NCI-H2081 (cell line): ENCODE measurements at regions not wholly inside any gene's neighbourhood (a gene's known extent, or its start where the extent isn't known, plus 50 kb on each side); places are given as distances from the start of the nearest gene placed in this dataset.
"Not testable (repeated sequence)": the region's sequence is repeated elsewhere in the genome, so short reads cannot be mapped to it uniquely, and the experiment has no call there.

Experiments
- DNase-seq, 2 experiments: peaks; one replicate each; lab custom pipeline; 2025; lab: John Stamatoyannopoulos, UW

DNA sequence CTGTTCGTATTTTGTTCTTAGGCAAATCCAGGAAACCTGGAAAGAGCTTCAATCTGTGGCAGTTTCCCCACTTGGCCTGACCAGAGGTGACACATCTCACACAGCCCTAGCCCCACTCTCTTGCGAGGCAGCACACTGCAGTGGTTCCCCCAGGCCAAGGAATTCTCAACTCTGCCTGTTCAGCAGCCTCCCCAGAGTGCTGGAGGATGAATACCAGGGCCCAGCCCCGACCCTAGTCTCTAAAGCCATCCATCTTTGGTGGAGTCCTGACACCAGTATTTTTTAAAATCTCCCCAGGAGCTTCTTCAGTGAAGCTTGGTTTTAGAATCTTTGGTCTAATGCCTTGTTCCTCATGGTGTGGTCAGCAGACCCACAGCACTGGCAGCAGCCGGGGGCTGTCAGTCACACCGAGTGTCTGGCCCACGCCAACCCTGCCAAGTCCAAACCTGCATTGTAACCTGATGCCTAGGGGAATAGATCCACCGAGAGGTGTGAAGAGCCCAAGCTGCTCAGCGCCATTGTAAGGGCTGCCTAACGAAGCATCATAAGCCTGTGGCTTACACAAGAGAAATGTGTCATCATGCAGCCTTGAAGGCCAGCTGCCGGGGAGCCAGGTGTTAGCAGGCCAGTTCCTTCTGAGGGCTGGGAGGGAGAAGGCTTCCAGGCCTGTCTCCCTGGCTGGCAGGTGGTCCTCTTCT lies 428.7 kb upstream of the ID2 start:
- DNase-seq: peak; percentile 6 to 54

DNA sequence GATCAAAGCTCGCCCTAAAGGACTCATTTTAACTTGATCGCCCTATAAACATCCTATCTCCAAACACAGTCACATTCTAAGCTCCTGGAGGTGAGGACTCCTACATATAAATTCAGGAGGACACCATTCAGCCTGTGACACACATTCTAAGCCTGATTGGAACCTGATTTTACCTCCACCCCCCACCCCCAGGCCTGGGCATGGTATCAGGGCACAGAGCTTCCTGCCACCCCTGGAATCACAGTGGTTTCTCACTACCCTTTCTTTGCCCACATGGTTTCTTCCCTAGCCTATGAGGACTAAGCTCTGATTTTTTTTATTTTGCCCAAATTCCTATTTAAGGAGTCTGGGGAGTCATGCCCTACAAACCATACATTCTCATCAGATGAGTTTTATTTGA lies 428.1 kb upstream of the ID2 start:
- no peak for DNase-seq

DNA sequence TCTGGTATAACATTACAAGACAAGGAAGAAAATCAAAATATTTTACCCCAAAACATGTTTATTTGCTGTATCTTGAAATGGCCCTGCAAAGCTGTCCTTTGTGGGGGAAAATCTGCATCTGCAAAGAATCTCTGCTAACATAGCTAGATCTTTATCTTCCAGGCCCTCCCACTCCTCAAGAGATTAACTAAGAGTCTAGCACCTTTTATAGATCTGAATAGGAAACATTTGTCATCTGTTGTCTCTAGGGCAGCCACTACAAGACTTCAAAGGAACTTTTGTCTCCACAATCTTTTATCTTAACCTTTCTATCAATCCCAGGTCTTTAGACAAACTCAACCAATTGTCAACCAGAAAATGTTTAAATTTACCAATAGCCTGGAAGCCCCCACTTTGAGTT lies 427.6 kb upstream of the ID2 start:
- not testable (repeated sequence) for DNase-seq

DNA sequence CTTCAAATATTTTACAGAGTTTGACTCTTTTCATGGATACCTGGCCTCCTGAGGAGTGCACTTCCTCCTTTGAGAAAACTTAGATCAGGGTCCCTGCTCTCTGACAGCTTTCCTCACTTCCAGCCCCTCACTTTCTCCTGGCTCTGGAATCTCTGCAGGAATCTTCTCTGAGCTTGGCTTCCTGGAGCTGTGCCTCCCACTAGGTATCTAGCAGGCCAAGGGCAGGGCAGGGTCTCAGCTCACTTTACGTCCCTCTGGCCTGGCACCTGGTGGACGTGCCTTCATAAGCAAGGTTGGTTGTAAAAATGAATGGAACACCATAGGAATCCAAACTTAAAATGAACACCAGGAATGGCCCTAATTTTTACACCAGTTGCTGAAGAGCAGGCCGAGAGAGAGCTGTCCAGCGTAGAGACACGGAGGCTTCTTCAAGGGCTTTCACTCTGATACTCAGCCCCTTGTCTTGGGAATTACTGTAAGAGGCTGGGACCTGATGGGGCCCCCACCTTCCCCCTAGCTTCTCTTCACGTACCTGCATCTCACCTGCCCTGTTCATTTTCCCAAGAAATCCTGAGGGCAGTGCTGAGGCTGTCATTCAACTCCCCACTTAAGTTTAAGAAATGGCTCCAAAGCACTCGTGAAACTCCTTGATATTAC lies 426.9 kb upstream of the ID2 start:
- no peak for DNase-seq

DNA sequence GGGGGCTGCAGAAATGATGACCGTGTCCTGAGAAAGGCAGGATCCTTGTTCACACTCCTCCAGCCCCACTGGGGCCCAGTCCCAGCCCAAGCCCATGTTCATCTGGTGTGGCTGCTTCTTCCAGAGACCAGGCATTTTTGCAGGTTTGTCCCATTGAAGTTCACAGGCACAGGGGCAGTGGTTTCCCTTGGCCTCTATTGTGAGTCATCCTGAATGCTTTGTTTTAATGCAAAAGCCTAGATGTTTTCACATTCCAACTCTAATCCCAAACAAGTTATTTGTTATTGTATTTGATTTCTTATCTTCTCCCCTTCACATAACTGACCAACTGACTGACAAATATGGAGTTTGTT lies 426.4 kb upstream of the ID2 start:
- no peak for DNase-seq

DNA sequence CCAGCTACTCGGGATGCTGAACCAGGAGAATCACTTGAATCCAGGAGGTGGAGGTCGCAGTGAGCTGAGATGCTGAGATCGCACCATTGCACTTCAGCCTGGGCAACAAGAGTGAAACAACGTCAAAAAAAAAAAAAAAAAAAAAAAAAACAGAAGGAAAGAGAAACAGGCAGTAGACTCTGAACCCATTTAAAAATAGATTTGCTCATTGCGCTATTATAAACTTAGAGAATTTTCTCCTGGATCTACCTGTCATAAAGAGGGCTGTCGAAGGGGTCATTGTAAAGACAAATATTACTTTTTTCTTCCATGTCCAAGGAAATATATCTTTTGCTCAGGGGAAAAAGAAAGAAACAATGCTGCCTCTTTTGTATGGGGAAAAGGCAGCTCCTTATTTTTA lies 425.0 kb upstream of the ID2 start:
- no peak for DNase-seq

DNA sequence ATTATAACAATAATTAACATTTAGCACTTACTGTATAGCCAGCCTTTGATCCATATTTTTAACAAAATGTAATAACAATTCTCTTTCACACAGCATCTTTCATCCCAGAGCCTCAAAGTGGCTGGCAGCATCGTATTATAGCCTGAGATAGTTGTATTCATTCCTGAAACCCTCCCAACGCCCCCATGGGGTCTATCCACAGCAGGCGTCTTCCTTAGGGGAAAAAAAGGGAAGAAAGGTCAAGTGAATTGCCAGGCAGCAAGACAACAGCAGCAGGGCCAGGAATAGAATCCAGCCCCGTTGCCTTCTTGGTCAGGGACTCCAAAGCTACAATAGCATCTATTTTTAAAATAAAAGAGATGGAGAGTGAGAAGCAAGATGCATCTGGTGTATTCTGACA lies 424.4 kb upstream of the ID2 start:
- no peak for DNase-seq

DNA sequence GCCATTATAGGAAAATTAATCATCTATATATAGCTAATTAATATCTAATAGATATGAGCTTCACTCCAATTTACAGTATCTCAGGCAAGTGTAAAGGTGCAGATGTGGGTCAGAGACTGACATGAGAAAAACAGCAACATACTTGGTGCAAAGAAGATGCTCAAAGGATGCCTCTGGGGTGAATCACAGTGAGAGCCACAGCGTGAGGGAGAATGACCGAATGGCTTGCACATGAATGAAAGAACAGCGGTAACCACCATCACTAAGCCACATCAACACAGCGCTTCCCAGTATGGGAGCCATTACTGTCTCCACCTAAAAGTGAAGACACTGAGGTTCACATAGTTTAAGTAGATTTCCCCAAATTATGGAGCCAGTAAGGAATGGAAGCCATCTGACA lies 423.4 kb upstream of the ID2 start:
- no peak for DNase-seq

DNA sequence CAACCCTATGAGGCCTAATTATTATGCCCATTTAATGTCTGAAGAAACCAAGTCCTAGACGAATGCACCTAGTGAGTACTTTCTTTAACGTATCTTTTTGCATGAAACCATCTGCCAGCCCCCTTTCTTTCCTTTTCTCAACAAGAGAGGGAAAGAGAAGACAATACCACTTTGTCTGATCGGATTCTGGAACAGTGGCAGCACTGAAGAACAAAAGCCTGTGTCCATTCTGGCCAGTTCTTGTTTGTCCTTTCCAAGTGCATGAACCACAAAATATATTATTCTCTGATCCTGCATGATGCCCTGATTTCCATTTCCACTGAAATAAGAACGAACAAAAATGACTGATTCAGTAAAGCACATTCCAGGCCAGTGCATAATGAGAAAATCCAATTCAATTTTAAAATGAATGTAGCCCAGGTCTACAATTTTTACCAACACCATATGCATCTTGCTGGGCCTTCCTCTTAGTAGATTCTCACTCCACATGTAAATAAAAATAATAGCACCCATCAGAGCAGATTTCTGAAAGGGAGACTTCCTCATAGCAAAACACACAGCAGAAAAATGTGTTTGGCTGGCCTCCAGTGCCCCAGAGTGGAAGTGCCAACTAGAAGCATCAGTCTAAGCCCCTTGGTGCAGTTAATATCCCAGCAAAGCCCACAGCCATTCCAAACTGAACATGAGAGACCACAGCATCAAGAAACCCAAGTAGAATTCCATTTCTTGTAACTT lies 422.6 kb upstream of the ID2 start:
- no peak for DNase-seq

DNA sequence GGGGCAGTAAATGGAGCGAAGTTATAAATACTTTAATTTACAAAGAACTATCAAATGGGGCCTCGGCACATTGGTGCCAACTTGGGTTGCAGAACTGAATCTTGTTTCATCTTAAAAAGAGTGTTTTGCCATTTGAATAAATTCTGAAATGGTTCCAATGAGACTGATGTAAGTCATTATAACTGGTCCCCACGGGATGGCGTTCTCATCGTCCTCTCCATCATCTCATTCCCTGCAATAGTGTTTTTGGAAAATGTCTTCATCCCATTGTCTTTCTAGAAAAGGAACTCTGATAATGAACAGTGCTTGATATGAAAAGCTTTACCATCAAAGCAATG lies 422.0 kb upstream of the ID2 start:
- no peak for DNase-seq

DNA sequence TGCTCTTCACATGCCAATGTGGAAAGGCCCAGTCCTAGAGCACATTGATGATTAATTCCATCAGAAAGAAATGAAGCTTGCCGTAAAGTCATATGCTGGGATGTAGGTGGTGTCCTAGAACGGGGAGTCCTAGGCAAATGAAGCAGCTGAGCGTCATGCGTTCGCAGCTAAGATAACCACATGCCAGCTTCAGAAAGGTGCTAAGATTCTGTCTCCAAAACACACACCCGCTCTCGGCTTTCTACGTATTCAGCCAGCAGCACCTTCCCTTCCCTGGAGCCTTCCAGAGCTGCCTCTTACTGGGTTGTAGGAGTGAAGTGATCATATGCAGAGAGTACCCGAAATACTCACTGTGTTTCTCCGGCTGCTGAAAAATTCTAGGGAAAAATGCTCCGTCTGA lies 421.6 kb upstream of the ID2 start:
- no peak for DNase-seq

DNA sequence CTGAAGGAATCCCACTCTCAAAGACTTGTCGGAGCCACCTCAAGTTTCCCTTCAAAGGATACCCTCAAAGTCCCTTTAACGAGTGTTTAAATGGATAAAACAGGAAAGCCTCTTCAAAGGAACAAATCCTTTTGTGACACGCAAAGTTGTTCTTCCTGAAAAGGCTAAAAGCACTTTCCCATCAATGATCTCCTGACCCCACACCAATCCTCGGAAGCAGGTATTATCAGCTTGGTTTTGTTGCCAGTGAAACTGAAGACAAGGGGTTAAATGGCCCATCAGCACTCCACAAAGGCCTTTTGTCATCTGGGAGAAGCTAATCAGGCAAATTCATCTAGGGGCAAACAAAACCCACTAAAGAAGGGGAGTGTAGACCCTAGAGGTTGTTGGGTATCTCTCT lies 418.0 kb upstream of the ID2 start:
- no peak for DNase-seq

DNA sequence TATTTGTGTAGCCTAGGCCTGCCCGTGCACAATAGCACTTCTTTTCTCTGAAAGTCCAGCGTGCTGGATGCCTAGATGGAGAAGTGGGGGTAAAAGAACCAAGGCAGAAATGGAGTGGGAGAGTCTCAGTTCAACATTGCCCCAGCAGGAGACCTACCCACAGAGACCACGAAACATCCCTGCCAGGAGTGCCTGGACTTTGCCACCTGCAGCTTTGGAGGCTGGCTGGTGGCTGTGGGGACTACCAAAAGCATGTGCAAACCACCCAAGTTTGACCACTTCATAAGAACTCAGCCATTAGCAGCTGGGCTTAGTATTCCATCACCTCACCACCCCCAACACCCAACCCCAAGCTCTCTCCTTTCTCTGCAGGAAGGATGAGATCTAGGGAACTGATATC lies 416.9 kb upstream of the ID2 start:
- no peak for DNase-seq

DNA sequence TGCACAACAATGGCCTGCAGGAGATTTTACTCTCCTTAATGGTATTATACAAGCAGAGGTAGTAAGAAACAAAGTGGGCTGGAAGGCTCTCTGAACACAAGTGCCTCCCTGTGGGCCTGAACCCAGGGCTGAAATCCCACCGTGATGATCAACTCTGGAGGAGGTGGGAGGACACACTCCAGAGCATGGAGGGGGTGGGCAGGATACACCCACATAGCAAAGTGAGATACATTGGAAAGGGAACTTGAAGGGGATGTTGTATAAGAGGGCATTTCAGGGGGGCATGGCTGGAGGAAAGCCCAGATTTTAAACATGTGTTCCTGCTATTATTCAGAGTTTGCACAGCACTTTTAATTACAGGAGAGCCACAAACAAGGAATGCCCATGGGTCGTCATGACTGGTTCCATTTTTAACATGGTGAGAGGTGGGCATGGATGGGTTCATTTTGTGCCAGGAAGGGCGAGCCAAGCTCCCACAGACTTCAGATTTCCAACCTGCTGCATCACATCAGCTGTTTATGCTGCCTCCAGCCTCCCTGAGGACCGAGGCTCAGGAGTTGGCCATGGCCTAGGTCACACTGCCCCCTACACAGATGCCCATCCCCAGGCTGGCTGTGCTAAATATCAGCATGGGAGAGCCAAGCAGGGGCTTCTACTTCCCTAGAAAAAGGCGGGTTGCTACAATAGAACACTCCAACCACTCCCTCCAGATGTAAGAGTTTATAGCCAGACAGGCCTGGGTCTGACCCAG lies 416.2 kb upstream of the ID2 start:
- no peak for DNase-seq

DNA sequence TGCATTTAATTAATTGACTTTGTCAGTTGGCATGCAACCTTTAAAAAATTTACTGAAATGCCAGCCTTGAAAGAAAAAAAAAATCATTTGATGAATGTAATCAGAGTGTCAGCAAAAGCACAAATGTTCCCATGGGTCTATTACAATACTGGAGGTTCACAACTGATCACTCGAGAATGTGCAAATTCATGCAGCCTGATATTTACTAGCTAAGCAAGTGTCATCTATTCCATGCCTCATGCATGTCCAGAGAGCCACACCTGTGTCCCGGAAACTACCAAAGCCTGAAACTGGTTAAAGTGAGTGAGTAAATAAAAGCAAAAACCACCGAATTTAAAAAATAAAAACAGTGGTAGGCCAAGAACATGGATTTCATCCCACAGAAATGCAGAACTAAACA lies 415.3 kb upstream of the ID2 start:
- DNase-seq: no peak

DNA sequence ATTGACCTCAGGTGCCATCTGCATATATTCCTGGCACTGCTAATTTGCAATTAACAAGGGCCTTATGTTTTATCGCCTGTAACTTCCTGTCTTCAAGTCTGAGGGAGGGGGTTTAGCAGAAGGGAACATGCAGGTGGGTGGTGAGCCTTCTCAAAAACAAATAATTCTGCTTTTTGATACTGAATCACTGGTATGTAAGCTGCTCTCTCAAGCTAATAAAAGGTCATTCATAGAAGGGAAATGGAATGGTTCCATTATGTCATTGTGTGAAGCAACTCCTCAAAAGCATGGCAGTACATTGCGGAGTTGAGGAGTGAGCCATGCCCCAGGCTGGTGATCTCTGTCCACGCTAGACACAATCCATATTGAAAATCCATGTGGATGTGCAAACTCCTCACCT lies 414.8 kb upstream of the ID2 start:
- no peak for DNase-seq

DNA sequence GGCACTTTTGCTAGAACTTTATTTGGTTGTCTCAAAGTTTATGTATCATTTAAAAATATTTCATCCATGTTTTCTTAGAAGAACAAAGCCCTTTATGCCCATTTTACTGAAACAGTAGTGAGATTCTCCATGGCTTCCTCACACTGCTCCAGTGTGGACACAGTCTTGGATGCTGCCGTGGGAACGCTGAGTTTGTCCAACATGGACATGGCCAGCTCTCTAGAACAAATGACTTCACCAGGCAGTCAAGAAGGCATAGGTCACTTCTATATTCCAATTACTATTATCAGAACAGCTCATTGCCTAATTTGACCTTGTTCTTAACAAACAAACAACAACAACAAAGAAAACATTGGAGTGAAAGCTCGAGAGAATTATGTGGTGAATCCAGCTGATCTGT lies 414.1 kb upstream of the ID2 start:
- no peak for DNase-seq

DNA sequence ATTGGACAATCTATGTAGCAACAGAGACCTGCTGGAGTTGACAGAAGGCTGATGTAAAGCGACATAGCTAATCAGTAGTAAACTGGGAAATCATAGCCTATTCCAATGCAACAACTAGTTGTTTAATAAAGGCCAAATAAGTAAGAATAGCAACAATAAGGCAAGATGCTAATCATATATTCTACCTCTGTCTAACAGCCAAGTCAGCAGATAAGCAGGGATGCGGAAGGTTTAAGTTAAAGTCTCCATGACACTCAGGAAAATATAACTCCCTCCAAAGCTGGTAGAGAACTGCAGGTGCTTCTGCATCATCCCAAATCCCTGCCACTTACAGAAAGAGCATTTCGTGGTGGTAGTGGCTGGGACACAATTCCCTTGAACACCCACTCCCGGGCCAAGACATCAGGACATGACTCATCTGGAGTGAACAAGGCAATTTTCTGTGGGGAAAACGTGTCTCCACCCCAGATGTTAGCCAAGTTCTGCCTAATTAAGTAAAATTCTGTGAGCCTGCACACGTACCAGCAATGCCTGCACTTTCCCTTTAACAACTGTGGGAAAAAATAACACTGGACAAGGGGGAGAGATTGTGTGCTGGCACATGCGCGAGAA lies 413.6 kb upstream of the ID2 start:
- DNase-seq: no peak

DNA sequence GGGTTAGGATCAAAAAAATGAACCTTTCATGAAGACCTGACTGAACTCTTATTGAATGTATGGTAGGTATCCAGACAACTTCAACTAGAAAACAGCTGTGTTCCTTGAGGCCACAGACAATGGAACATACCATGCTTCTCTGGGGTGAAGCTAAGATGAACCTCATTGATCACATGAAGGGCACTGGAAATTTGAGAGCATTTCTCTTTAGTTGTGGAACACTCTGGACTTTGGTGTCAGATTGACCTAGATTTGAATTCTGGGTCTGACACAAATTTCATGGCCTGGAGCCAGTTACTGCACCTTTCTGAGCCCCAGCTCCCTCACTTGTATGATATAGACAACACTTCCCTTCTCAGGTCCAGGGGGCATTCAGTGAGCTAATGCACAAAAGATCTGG lies 411.2 kb upstream of the ID2 start:
- no peak for DNase-seq

DNA sequence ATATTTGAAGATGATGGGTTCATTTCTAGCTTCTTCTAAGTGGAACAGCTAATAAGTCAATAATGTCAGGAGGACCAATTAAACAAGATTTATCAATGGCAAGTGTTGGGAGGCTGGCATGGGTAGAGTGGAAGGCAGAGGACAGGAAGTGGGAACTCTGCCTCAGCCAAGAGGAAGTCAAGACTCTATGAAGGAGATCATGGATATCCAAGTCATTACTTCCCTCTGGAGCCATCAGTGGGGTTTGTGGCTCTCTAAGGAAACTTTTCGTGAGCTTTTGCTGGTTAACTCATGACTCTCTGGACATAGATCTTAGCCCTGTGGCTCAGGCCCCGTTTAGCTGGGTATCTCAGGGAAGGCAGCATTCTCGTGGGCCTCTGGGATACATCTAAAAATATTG lies 410.4 kb upstream of the ID2 start:
- no peak for DNase-seq

DNA sequence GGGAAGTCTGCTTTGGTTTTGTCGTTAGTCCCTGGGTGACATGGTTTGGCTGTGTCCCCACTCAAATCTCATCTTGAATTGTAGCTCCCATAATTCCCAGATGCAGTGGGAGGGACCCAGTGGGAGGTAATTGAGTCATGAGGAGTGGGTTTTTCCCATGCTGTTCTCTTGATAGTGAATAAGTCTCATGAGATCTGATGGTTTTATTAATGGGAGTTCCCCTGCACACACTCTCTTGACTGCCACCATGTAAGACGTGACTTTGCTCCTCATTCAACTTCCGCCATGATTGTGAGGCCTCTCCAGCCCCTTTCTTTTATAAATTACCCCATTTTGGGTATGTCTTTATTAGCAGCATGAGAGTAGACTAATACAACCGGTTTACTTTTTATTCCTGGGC lies 405.8 kb upstream of the ID2 start:
- DNase-seq: no peak

DNA sequence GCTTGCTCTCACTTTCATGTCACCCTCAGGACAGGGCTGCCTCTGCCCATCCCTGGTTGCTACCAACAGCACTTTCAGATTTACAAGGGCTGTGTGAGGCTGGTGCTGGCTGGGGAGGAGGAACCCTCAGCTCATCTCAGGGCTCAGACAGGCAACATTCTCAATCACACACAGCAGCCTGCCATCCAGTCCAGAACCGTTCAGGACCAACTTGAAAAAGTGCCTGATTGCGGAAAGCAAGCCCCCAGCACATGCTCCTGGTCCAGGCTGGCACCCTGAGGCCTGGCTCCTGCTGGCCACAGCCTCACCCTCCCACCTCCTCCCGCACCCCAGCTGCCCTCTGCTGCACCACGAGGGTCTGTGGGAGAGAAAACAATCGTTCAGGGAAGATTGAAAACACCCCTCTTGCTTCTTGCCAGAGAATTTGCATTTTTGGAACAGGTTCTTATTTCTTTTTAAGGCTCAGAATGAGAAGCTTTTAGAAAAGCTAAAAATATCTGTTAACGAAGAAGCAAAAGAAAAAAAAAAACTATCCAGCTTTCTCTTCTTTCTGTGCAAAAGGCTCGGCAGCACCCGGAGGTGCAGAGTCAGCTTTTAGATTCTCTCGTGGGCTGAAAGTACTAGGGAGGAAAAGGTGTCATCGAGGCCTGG lies 403.8 kb upstream of the ID2 start:
- DNase-seq: no peak
